Stomach (tissue), 4 donors: ENCODE measurements at regions not wholly inside any gene's neighbourhood (a gene's known extent, or its start where the extent isn't known, plus 50 kb on each side); places are given as distances from the start of the nearest gene placed in this dataset.

ENCODE experiments used
- CTCF ChIP-seq, 7 experiments: fragments of 450-650 bp in 4 of 7; fragments of 200-600 bp in 3 of 7; sonication (generic) in 3 of 7; IDR thresholded peaks; one replicate each; pipeline ENCODE4 v1.5.1; 2016 to 2019; ENCODE audit warnings: antibody characterized with exemption in 7 of 7, control low read depth in 2 of 7, mild to moderate bottlenecking in 1 of 7
- POLR2A ChIP-seq, 4 donors: fragments of 450-650 bp; IDR thresholded peaks; one replicate each; pipeline ENCODE4 v1.6.1; 2016; ENCODE audit warnings: antibody characterized with exemption in 4 of 4, control low read depth in 2 of 4, mild to moderate bottlenecking in 1 of 4, moderate library complexity in 1 of 4
- POLR2AphosphoS5 ChIP-seq, 3 donors: sonication (generic); formaldehyde crosslinking; IDR thresholded peaks; one replicate each; pipeline ENCODE4 v1.6.1; 2016; ENCODE audit warnings: antibody characterized with exemption in 3 of 3

GRCh38 chr10:45136256-45136655 lies 135.5 kb downstream of the ZNF22 start:
- TF ChIP-seq CTCF (IDR thresholded peaks at IDR 0.05) (no peak), POLR2AphosphoS5 (IDR thresholded peaks at IDR 0.05) (no peak), POLR2A (IDR thresholded peaks at IDR 0.05) (no peak)
